IMR-90 (cell line): ENCODE measurements at regions not wholly inside any gene's neighbourhood (a gene's known extent, or its start where the extent isn't known, plus 50 kb on each side); places are given as distances from the start of the nearest gene placed in this dataset.
"Not testable (repeated sequence)": the region's sequence is repeated elsewhere in the genome, so short reads cannot be mapped to it uniquely, and the experiment has no call there.

Source experiments
- ATAC-seq: fragments of 200-7000 bp; cut with Tn5 transposase; 2 replicates; pipeline ENCODE4 v1.9.1; 2020; ENCODE audit warnings: low read depth, mild to moderate bottlenecking, moderate library complexity
- BruUV-seq: library from RNA; stranded (reverse); fragments of 400-500 nt; replicated peaks from 2 replicates; lab custom pipeline; 2021; lab: Mats Ljungman, UMichigan
- CTCF ChIA-PET: fragments of 300-600 bp; formaldehyde crosslinking; extraction: SDS; loops from one replicate; lab custom pipeline; 2021; ENCODE audit warnings: antibody characterized with exemption; lab: Yijun Ruan, JAX
- POLR2A ChIA-PET: fragments of 300-600 bp; sonication (Branson Sonifier 250); formaldehyde crosslinking; loops from one replicate; lab custom pipeline; 2022; ENCODE audit warnings: antibody characterized with exemption; ENCODE audit not compliant: unreplicated experiment; lab: Charles Lee
- DNase-seq: peaks from one replicate; pipeline ENCODE4 v3.0.0; 2013
- H2AFZ ChIP-seq: replicated peaks from 2 replicates; pipeline ENCODE3; 2013; ENCODE audit warnings: low read length, mild to moderate bottlenecking; ENCODE audit not compliant: poor library complexity
- H2AK5ac ChIP-seq: 2 replicates; pipeline ENCODE4 v1.6.1; 2013; ENCODE audit warnings: low read depth, low read length, inconsistent platforms
- H2AK9ac ChIP-seq: replicated peaks from 2 replicates; pipeline ENCODE3; 2013; ENCODE audit warnings: mild to moderate bottlenecking, low read depth, low read length, moderate library complexity; ENCODE audit not compliant: poor library complexity
- H2BK120ac ChIP-seq: 2 replicates; pipeline ENCODE4 v1.6.1; 2013; ENCODE audit warnings: low read depth, low read length, inconsistent platforms
- H2BK15ac ChIP-seq: 3 replicates; pipeline ENCODE4 v1.6.1; 2013; ENCODE audit warnings: low read depth, low read length, inconsistent platforms
- H2BK20ac ChIP-seq: 2 replicates; pipeline ENCODE4 v1.6.1; 2013; ENCODE audit warnings: low read depth, mild to moderate bottlenecking, inconsistent platforms, low read length, moderate library complexity
- H2BK5ac ChIP-seq: 2 replicates; pipeline ENCODE4 v1.6.1; 2013; ENCODE audit warnings: mild to moderate bottlenecking, low read depth, low read length, inconsistent platforms; ENCODE audit not compliant: poor library complexity, severe bottlenecking
- H3K14ac ChIP-seq: replicated peaks from 2 replicates; pipeline ENCODE4 v1.6.1; 2013; ENCODE audit warnings: low read depth, low read length, inconsistent platforms
- H3K18ac ChIP-seq: 2 replicates; pipeline ENCODE4 v1.6.1; 2013; ENCODE audit warnings: low read depth, low read length, control low read depth
- H3K23ac ChIP-seq: 2 replicates; pipeline ENCODE4 v1.6.1; 2013; ENCODE audit warnings: low read depth, low read length, inconsistent platforms
- H3K27ac ChIP-seq: 2 replicates; pipeline ENCODE4 v1.5.1; 2013; ENCODE audit warnings: mild to moderate bottlenecking, control low read depth, low read length; ENCODE audit not compliant: insufficient read depth
- H3K27me3 ChIP-seq: 2 replicates; pipeline ENCODE4 v1.6.1; 2013; ENCODE audit warnings: low read length; ENCODE audit not compliant: control insufficient read depth, insufficient read depth
- H3K36me3 ChIP-seq: 2 replicates; pipeline ENCODE4 v1.6.1; 2013; ENCODE audit warnings: low read length, mixed read lengths; ENCODE audit not compliant: control insufficient read depth, insufficient read depth
- H3K4ac ChIP-seq: 2 replicates; pipeline ENCODE4 v1.6.1; 2013; ENCODE audit warnings: low read depth, low read length, inconsistent platforms
- H3K4me1 ChIP-seq: 2 replicates; pipeline ENCODE4 v1.6.1; 2013; ENCODE audit warnings: low read length, mixed read lengths; ENCODE audit not compliant: control insufficient read depth, insufficient read depth
- H3K4me2 ChIP-seq: 2 replicates; pipeline ENCODE4 v1.6.1; 2013; ENCODE audit warnings: low read depth, mild to moderate bottlenecking, control low read depth, low read length, moderate library complexity
- H3K4me3 ChIP-seq: 2 replicates; pipeline ENCODE4 v1.5.1; 2013; ENCODE audit warnings: low read depth, mild to moderate bottlenecking, control low read depth, low read length, moderate library complexity; ENCODE audit not compliant: insufficient read depth
- H3K56ac ChIP-seq: 2 replicates; pipeline ENCODE4 v1.6.1; 2013; ENCODE audit warnings: low read length, inconsistent platforms; ENCODE audit not compliant: insufficient read depth; ENCODE audit errors: extremely low read depth
- H3K79me1 ChIP-seq, 2 experiments: 2 replicates each; pipeline ENCODE4 v1.6.1; 2013; ENCODE audit warnings: low read length in 2 of 2, inconsistent platforms in 1 of 2, low read depth in 1 of 2
- H3K9ac ChIP-seq: 2 replicates; pipeline ENCODE4 v1.6.1; 2013; ENCODE audit warnings: low read depth, low read length, control low read depth
- H3K9me1 ChIP-seq: 2 replicates; pipeline ENCODE4 v1.6.1; 2013; ENCODE audit warnings: low read length, inconsistent platforms; ENCODE audit not compliant: insufficient read depth
- H3K9me3 ChIP-seq: 2 replicates; pipeline ENCODE4 v1.6.1; 2013; ENCODE audit warnings: low read length; ENCODE audit not compliant: control insufficient read depth, insufficient read depth
- H4K20me1 ChIP-seq: 2 replicates; pipeline ENCODE4 v1.6.1; 2013; ENCODE audit warnings: low read length, inconsistent platforms; ENCODE audit not compliant: insufficient read depth
- H4K5ac ChIP-seq: 2 replicates; pipeline ENCODE4 v1.6.1; 2013; ENCODE audit warnings: mild to moderate bottlenecking, low read depth, low read length, control low read depth
- H4K8ac ChIP-seq, 2 experiments: 2 replicates each; pipeline ENCODE4 v1.6.1; 2013; ENCODE audit warnings: low read depth in 2 of 2, low read length in 2 of 2, control low read depth in 1 of 2, inconsistent platforms in 1 of 2
- H4K91ac ChIP-seq: 2 replicates; pipeline ENCODE4 v1.6.1; 2013; ENCODE audit warnings: low read depth, low read length, inconsistent platforms; ENCODE audit not compliant: insufficient read depth
- WGBS, 2 experiments: methylation state at CpG; one replicate each; pipeline versions ENCODE4 v1.1.5 to v1.1.7; 2013; ENCODE audit warnings: missing lambda C conversion rate in 2 of 2; ENCODE audit not compliant: insufficient read length in 1 of 2; ENCODE audit errors: extremely low coverage in 2 of 2; 5-methylcytosine and 5-hydroxymethylcytosine counted together
- dilution Hi-C: fragments of 300-500 bp; cut with HindIII; formaldehyde crosslinking; loops from one replicate; pipeline ENCODE4 v1.14.3; 2018; ENCODE audit warnings: low sequenced_read_pairs; ENCODE audit not compliant: unreplicated experiment
- in situ Hi-C: fragments of 300-500 bp; cut with MboI; formaldehyde crosslinking; loops from 3 replicates; pipeline ENCODE4 v1.14.3; 2019; ENCODE audit warnings: low sequenced_read_pairs, inconsistent platforms, mixed read lengths
- intact Hi-C: fragments of 100-400 bp; cut with micrococcal nuclease; formaldehyde crosslinking; loops from 2 replicates; pipeline ENCODE4 v1.10.0; 2022

DNA sequence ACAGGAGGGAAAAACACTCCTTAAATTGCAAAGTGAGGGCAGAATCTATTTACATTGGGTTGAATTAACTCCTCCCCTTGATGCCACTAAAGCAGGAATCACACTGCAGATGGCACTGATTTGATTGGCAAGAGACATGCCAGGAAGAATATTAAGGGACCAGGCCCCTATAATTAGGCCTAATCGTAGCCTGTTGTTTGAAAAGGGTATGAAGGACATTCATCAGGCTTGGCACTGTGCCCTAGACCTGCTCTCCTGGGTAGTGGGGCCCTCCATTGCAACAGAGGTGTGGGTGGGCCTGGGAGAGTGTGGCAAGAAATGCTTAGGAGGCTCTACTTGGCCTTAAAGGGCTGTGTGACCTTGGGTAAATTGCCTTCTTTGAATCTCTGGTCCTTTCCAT, 102.3 kb downstream of the SINHCAF start:
- H3K9ac ChIP-seq, ATAC-seq, H2BK20ac ChIP-seq, H3K4ac ChIP-seq, dilution Hi-C loops, H3K9me3 ChIP-seq, H2AK9ac ChIP-seq, BruUV-seq, H3K9me1 ChIP-seq, H2BK15ac ChIP-seq, H3K79me1 ChIP-seq, H2BK5ac ChIP-seq, H2BK120ac ChIP-seq, H3K27ac ChIP-seq, H2AK5ac ChIP-seq, H3K4me1 ChIP-seq, H4K91ac ChIP-seq, H3K4me2 ChIP-seq, H4K20me1 ChIP-seq, DNase-seq, H3K14ac ChIP-seq, H3K4me3 ChIP-seq, H2AFZ ChIP-seq, H3K18ac ChIP-seq, H3K36me3 ChIP-seq, H4K5ac ChIP-seq, intact Hi-C loops, CTCF ChIA-PET, H3K23ac ChIP-seq, in situ Hi-C loops, H4K8ac ChIP-seq, POLR2A ChIA-PET, H3K56ac ChIP-seq: not testable (repeated sequence)
- peaks cover 28% of the 10 kb centered on the region for H3K27me3 ChIP-seq
- WGBS, 2 experiments = 60% methylated on average over 1 of the region's 1 CpG; no CpG with 5 or more reads in 1 of the 2 experiments
